ENCODE measurements at regions not wholly inside any gene's neighbourhood (a gene's known extent, or its start where the extent isn't known, plus 50 kb on each side); places are given as distances from the start of the nearest gene placed in this dataset.
A peak's percentile ranks its signal among the peaks of the same experiment; 100 is the strongest.
"Not testable (repeated sequence)": the region's sequence is repeated elsewhere in the genome, so short reads cannot be mapped to it uniquely, and the experiment has no call there.

DNA sequence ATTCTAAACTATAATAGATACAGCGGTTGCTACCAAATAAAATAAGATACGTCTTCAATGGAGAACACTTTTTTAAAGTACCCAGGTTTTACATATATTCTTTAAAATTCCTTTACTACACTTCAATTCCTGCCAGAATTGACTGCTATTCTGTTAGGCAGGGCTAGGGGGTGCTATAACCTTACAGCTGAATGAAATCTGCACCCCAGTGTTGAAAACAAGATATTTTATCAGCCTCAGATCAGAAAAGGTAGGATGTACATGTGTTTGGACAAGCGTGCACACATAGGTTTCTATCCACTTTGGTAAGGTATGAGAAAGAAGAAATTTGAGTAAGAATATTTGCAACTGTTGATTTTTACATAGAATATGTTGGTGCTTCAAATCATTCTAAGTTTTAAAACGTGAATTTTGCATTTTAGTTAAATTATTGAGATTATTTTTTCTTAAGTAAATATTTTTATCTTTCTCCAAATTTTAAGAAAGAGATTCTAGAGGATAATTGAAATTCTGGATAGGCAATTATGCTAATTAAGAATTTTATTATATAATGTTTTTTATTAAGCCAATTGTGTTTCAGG, 490.8 kb upstream of the ADGRL4 start:
- Mint-ChIP-seq H3K4me3 (ENCODE audit: unreplicated experiment) (no peak overlapping the region), H3K27me3 (ENCODE audit: unreplicated experiment) (no peaks in the 10 kb centered on the region), H3K4me1 (ENCODE audit: unreplicated experiment) (no peaks in the 10 kb centered on the region), H3K36me3 (ENCODE audit: unreplicated experiment) (no peaks in the 10 kb centered on the region), H3K27ac (ENCODE audit: unreplicated experiment) (no peak overlapping the region), H3K9me3 (ENCODE audit: unreplicated experiment) (no peaks in the 10 kb centered on the region)
- DNase-seq (ENCODE audit: extremely low spot score, unreplicated experiment), result no peak
- peak; percentile 94 for TF ChIP-seq CTCF (IDR thresholded peaks at IDR 0.05)

DNA sequence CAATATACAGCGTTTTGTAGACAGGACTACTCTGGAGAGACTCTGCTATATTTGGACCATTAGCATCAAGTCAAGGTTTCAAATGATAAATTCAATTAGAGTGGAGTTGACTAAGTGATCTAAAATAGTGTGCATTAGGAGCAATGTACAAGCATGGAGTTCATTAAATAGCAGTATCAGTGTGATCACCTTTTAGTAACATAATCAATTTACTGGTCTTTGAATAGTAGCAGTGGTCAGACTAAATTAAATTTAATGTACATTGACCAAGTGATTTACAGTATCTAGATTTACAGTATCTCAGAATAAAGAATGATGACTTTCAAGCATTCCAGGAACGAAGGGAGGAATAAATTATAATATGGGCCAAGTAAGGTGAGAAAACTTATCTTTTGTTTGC, 489.6 kb upstream of the ADGRL4 start:
- TF ChIP-seq CTCF (IDR thresholded peaks at IDR 0.05), result no peak
- H3K4me3 Mint-ChIP-seq (ENCODE audit: unreplicated experiment), result no peak overlapping the region
- H3K27ac Mint-ChIP-seq (ENCODE audit: unreplicated experiment), result no peak overlapping the region
- H3K27me3 Mint-ChIP-seq (ENCODE audit: unreplicated experiment), result no peaks in the 10 kb centered on the region
- H3K9me3 Mint-ChIP-seq (ENCODE audit: unreplicated experiment), result no peaks in the 10 kb centered on the region
- DNase-seq (ENCODE audit: extremely low spot score, unreplicated experiment), result no peak
- H3K36me3 Mint-ChIP-seq (ENCODE audit: unreplicated experiment), result no peaks in the 10 kb centered on the region
- no peaks in the 10 kb centered on the region for H3K4me1 Mint-ChIP-seq (ENCODE audit: unreplicated experiment)

- H3K4me3 Mint-ChIP-seq (ENCODE audit: unreplicated experiment), result not testable (repeated sequence)
Measured at GRCh38 chr1:79493702-79494101, 487.2 kb upstream of the ADGRL4 start.

GRCh38 chr1:79488572-79489121, 482.1 kb upstream of the ADGRL4 start:
- H3K27ac Mint-ChIP-seq (ENCODE audit: unreplicated experiment); DNase-seq (ENCODE audit: extremely low spot score, unreplicated experiment); H3K4me1 Mint-ChIP-seq (ENCODE audit: unreplicated experiment); H3K36me3 Mint-ChIP-seq (ENCODE audit: unreplicated experiment); H3K27me3 Mint-ChIP-seq (ENCODE audit: unreplicated experiment); H3K4me3 Mint-ChIP-seq (ENCODE audit: unreplicated experiment); H3K9me3 Mint-ChIP-seq (ENCODE audit: unreplicated experiment): not testable (repeated sequence)

More at GRCh38 chr1:79493702-79494101, 487.2 kb upstream of the ADGRL4 start:
- H3K4me1 Mint-ChIP-seq (ENCODE audit: unreplicated experiment); H3K36me3 Mint-ChIP-seq (ENCODE audit: unreplicated experiment); H3K9me3 Mint-ChIP-seq (ENCODE audit: unreplicated experiment); H3K27me3 Mint-ChIP-seq (ENCODE audit: unreplicated experiment); H3K27ac Mint-ChIP-seq (ENCODE audit: unreplicated experiment); DNase-seq (ENCODE audit: extremely low spot score, unreplicated experiment): not testable (repeated sequence)

GRCh38 chr1:79478728-79479373, 472.3 kb upstream of the ADGRL4 start:
- Mint-ChIP-seq H3K36me3 (ENCODE audit: unreplicated experiment) (no peaks in the 10 kb centered on the region), H3K9me3 (ENCODE audit: unreplicated experiment) (peaks cover 12% of the 10 kb centered on the region), H3K27ac (ENCODE audit: unreplicated experiment) (no peak overlapping the region), H3K27me3 (ENCODE audit: unreplicated experiment) (no peaks in the 10 kb centered on the region), H3K4me1 (ENCODE audit: unreplicated experiment) (no peaks in the 10 kb centered on the region), H3K4me3 (ENCODE audit: unreplicated experiment) (no peak overlapping the region)
- no peak for TF ChIP-seq CTCF (IDR thresholded peaks at IDR 0.05)
- DNase-seq (ENCODE audit: extremely low spot score, unreplicated experiment), result no peak

DNA sequence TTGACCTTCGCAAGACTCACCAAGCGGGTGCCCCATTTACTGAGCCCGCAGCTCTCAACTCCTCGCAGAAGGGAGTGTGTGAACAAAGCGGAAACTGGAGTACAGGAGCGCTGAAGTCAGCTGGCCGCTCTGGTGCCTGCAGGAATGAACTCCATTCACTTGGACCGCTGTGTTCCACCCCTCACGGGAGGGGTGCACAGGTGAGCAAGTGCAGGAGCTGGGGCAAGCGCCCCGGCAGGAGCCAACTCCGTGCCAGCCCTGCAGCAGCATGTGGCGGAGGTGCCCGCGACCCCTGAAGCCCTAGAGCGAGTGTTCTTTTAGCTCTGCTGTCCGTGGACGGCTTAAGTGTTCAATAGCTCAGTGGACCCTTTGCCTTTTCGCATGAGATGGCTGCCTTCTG, 471.6 kb upstream of the ADGRL4 start:
- no peak overlapping the region for H3K4me3 Mint-ChIP-seq (ENCODE audit: unreplicated experiment)
- TF ChIP-seq CTCF (IDR thresholded peaks at IDR 0.05), result no peak
- no peaks in the 10 kb centered on the region for H3K27me3 Mint-ChIP-seq (ENCODE audit: unreplicated experiment)
- peaks cover 12% of the 10 kb centered on the region for H3K9me3 Mint-ChIP-seq (ENCODE audit: unreplicated experiment)
- no peaks in the 10 kb centered on the region for H3K36me3 Mint-ChIP-seq (ENCODE audit: unreplicated experiment)
- DNase-seq (ENCODE audit: extremely low spot score, unreplicated experiment), result no peak
- no peak overlapping the region for H3K27ac Mint-ChIP-seq (ENCODE audit: unreplicated experiment)
- H3K4me1 Mint-ChIP-seq (ENCODE audit: unreplicated experiment), result no peaks in the 10 kb centered on the region
